Rectal smooth muscle tissue (tissue), 1 donor: ENCODE measurements at regions not wholly inside any gene's neighbourhood (a gene's known extent, or its start where the extent isn't known, plus 50 kb on each side); places are given as distances from the start of the nearest gene placed in this dataset.
"Not testable (repeated sequence)": the region's sequence is repeated elsewhere in the genome, so short reads cannot be mapped to it uniquely, and the experiment has no call there.

ENCODE experiments used
- H3K27ac ChIP-seq: one replicate; pipeline ENCODE4 v1.7.0; 2013; ENCODE audit warnings: low read depth, low read length, inconsistent platforms
- H3K27me3 ChIP-seq: one replicate; pipeline ENCODE4 v1.7.0; 2013; ENCODE audit warnings: low read length; ENCODE audit not compliant: control insufficient read depth, insufficient read depth
- H3K36me3 ChIP-seq: one replicate; pipeline ENCODE4 v1.7.0; 2013; ENCODE audit warnings: low read length; ENCODE audit not compliant: control insufficient read depth, insufficient read depth
- H3K4me1 ChIP-seq: one replicate; pipeline ENCODE4 v1.7.0; 2013; ENCODE audit warnings: low read length; ENCODE audit not compliant: control insufficient read depth, insufficient read depth
- H3K4me3 ChIP-seq: one replicate; pipeline ENCODE4 v1.7.0; 2013; ENCODE audit warnings: low read length
- H3K9ac ChIP-seq: one replicate; pipeline ENCODE4 v1.7.0; 2013; ENCODE audit warnings: low read length

- not testable (repeated sequence) for H3K27me3 ChIP-seq, H3K36me3 ChIP-seq, H3K4me1 ChIP-seq, H3K9ac ChIP-seq, H3K4me3 ChIP-seq, H3K27ac ChIP-seq
These were observed 672.9 kb upstream of the IMPG1 start for GRCh38 chr6:76745388-76745787.

GRCh38 chr6:76744151-76744720 lies 671.8 kb upstream of the IMPG1 start:
- not testable (repeated sequence) for H3K27ac ChIP-seq, H3K4me3 ChIP-seq, H3K4me1 ChIP-seq, H3K36me3 ChIP-seq, H3K9ac ChIP-seq, H3K27me3 ChIP-seq

DNA sequence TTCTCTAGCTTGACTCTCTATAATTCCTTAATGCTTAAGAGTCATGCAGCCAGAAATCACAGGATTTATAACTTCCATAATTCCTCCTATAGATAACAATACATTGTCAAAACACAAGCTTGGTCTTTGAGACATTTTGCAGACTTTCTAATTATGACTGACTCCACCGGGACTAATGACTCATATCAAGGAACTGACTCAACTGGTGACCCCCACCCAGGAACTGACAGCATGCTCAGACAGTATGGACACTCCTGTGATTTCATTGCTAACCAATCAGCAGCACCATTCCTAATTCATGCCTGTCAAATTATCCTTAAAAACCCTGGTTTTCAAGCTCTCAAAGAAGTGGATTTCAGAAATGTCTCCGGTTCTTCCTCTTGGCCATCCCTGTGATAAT lies 670.5 kb upstream of the IMPG1 start:
- H3K27ac ChIP-seq: no peak overlapping the region
- H3K4me1 ChIP-seq: no peaks in the 10 kb centered on the region
- no peaks in the 10 kb centered on the region for H3K36me3 ChIP-seq
- no peak overlapping the region for H3K9ac ChIP-seq
- no peaks in the 10 kb centered on the region for H3K27me3 ChIP-seq
- H3K4me3 ChIP-seq: no peak overlapping the region

DNA sequence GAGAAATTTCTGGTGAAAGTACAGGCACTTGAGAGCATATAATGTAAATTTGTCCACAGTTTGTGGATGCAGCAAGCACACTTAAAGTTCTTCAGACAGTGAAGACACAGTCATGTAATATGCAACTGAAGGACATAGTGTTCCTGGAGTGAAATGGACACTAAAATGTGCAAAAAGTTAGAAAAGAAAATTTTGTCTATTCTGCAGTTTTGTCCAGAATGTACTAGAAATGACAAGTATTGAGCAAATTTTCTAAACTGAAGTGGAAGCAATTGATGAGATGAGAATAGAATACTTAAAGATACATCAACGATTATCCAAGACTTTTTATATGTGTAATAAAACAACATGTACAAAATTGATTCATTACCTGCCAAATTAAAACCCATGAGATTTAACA lies 647.0 kb upstream of the IMPG1 start:
- Histone ChIP-seq H3K4me1 (no peaks in the 10 kb centered on the region), H3K27ac (no peak overlapping the region), H3K9ac (no peak overlapping the region), H3K4me3 (no peak overlapping the region), H3K27me3 (no peaks in the 10 kb centered on the region), H3K36me3 (no peaks in the 10 kb centered on the region)

- no peak overlapping the region for H3K27ac ChIP-seq
- H3K36me3 ChIP-seq: no peaks in the 10 kb centered on the region
- no peaks in the 10 kb centered on the region for H3K27me3 ChIP-seq
- H3K9ac ChIP-seq: no peak overlapping the region
- no peak overlapping the region for H3K4me3 ChIP-seq
- H3K4me1 ChIP-seq: no peaks in the 10 kb centered on the region
These were observed 636.3 kb upstream of the IMPG1 start for GRCh38 chr6:76708641-76709331.

DNA sequence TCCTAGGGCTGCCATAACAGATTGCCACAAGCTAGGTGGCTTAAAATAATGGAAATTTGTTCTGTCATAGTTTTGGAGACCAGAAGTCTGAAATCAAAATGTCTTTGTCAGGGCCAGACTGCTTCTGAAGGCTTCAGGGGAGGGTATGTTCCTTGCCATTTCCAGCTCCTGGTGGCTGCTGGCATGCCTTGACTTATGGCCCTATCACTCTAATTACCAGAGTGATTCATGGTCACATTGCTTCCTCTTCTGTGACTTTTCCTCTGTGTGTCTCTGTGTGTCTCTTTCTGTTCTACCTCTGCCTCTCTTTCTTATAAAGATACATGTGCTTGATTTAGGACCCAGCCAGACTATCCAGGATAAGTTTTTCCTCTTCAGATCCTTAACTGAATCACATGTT lies 635.2 kb upstream of the IMPG1 start:
- no peak overlapping the region for H3K27ac ChIP-seq
- no peaks in the 10 kb centered on the region for H3K36me3 ChIP-seq

DNA sequence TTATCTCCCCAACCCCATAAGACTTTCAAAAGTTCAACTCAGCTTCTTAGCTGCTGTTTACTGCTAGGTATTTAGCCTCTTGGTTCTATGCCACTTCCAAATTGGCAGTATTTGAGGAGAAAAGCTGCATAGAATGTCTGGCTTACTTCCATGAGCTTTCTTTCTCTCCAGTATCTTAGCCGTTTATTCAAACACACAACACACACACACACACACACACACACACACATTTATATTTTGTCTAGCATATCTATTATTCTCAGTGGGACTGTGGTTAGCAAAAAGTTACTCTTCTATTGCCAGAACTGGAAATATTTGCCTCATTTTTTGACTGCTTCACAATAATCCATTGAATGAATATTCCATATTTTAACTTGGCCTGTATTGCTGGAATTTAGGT lies 634.2 kb upstream of the IMPG1 start:
- H3K4me3 ChIP-seq: no peak overlapping the region
- H3K27ac ChIP-seq: no peak overlapping the region
- no peaks in the 10 kb centered on the region for H3K4me1 ChIP-seq
- no peaks in the 10 kb centered on the region for H3K36me3 ChIP-seq
- no peak overlapping the region for H3K9ac ChIP-seq
- H3K27me3 ChIP-seq: no peaks in the 10 kb centered on the region

More for the DNA sequence above, 635.2 kb upstream of the IMPG1 start:
- Histone ChIP-seq H3K4me3 (no peak overlapping the region), H3K4me1 (no peaks in the 10 kb centered on the region), H3K27me3 (no peaks in the 10 kb centered on the region), H3K9ac (no peak overlapping the region)

GRCh38 chr6:76706086-76706485 lies 633.6 kb upstream of the IMPG1 start:
- Histone ChIP-seq H3K36me3 (no peaks in the 10 kb centered on the region), H3K4me1 (no peaks in the 10 kb centered on the region), H3K9ac (no peak overlapping the region), H3K4me3 (no peak overlapping the region), H3K27me3 (no peaks in the 10 kb centered on the region), H3K27ac (no peak overlapping the region)

GRCh38 chr6:76703786-76704185 lies 631.3 kb upstream of the IMPG1 start:
- no peaks in the 10 kb centered on the region for H3K27me3 ChIP-seq
- H3K27ac ChIP-seq: no peak overlapping the region
- H3K4me1 ChIP-seq: no peaks in the 10 kb centered on the region
- H3K9ac ChIP-seq: no peak overlapping the region
- H3K36me3 ChIP-seq: no peaks in the 10 kb centered on the region
- no peak overlapping the region for H3K4me3 ChIP-seq

- Histone ChIP-seq H3K4me1 (no peaks in the 10 kb centered on the region), H3K27me3 (no peaks in the 10 kb centered on the region), H3K36me3 (no peaks in the 10 kb centered on the region), H3K4me3 (no peak overlapping the region), H3K27ac (no peak overlapping the region), H3K9ac (no peak overlapping the region)
These were observed 630.8 kb upstream of the IMPG1 start for GRCh38 chr6:76703285-76703684.

DNA sequence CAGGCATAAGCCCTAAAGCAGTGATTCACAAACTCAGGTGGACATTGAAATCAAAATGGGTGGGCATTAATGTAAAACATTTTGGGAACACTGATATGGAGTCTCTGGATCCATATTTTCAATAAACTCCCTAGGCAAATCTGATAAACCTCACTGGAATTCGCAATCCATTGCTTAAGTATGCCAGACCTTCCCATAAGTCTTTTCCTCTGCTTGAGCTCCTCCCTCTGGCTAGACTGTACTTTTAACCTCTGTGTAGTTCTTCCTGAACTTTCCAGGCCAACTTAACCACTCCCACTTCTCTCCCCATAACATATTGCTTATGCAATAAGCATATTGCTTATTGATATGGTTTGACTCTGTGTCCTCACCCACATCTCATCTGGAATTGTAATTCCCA lies 629.7 kb upstream of the IMPG1 start:
- Histone ChIP-seq H3K4me3 (no peak overlapping the region), H3K27me3 (no peaks in the 10 kb centered on the region), H3K27ac (no peak overlapping the region), H3K36me3 (no peaks in the 10 kb centered on the region), H3K4me1 (no peaks in the 10 kb centered on the region), H3K9ac (no peak overlapping the region)

DNA sequence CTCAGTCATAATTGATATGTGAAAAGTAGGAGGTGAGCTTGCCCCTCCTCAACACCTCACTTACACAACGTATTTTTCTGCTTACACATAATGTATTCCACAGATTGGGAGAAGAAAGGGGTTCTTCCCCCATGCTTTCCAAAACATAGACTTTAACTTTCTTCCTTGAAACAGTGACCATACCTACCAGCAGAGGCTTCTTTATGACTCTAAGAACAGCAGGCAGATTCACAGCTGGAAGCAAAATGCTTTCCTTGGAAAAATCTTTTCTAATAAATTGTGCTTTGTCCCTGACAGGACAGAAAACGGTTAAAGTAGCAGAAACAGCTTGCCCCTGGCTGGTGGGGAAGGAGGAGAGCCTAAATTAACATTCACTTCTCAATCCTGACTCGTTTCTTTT lies 629.1 kb upstream of the IMPG1 start:
- no peaks in the 10 kb centered on the region for H3K4me1 ChIP-seq
- H3K9ac ChIP-seq: no peak overlapping the region
- H3K27me3 ChIP-seq: no peaks in the 10 kb centered on the region
- H3K4me3 ChIP-seq: no peak overlapping the region
- no peaks in the 10 kb centered on the region for H3K36me3 ChIP-seq
- no peak overlapping the region for H3K27ac ChIP-seq

- H3K36me3 ChIP-seq: no peaks in the 10 kb centered on the region
- H3K4me3 ChIP-seq: no peak overlapping the region
- H3K27me3 ChIP-seq: no peaks in the 10 kb centered on the region
- no peaks in the 10 kb centered on the region for H3K4me1 ChIP-seq
- H3K27ac ChIP-seq: no peak overlapping the region
- H3K9ac ChIP-seq: no peak overlapping the region
These were observed 625.1 kb upstream of the IMPG1 start for GRCh38 chr6:76697585-76697984.
